ENCODE measurements at regions not wholly inside any gene's neighbourhood (a gene's known extent, or its start where the extent isn't known, plus 50 kb on each side); places are given as distances from the start of the nearest gene placed in this dataset.

GRCh38 chr14:53615252-53615651, 341.4 kb downstream of the BMP4 start:
- H3K79me2 ChIP-seq (ENCODE audit: low read length): no peaks in the 10 kb centered on the region
- TF ChIP-seq EZH2phosphoT487 (IDR thresholded peaks at IDR 0.05; ENCODE audit: borderline replicate concordance, low read length): no peak
- no peak for TF ChIP-seq EZH2 (IDR thresholded peaks at IDR 0.05; ENCODE audit: low read length, unreplicated experiment)
- TF ChIP-seq CTCF (conservative IDR thresholded peaks at IDR 0.05; ENCODE audit: low read depth, low read length): no peak
- H3K4me2 ChIP-seq (ENCODE audit: low read length): no peak overlapping the region
- no peaks in the 10 kb centered on the region for H3K9me3 ChIP-seq (ENCODE audit: low read length)
- H3K9me2 ChIP-seq (replicated peaks; ENCODE audit: low read length): no peaks in the 10 kb centered on the region
- H3K9ac ChIP-seq (ENCODE audit: low read length): no peak overlapping the region
- H3K4me3 ChIP-seq (ENCODE audit: low read length): no peak overlapping the region
- H3K36me3 ChIP-seq (ENCODE audit: low read depth, low read length): no peaks in the 10 kb centered on the region
- BruUV-seq (replicated peaks): no TSS peak
- DNase-seq (no peak), ATAC-seq (no peak)
- no peaks in the 10 kb centered on the region for H4K20me1 ChIP-seq (ENCODE audit: low read length)
- H3K27me3 ChIP-seq (ENCODE audit: low read length): no peaks in the 10 kb centered on the region
- intact Hi-C loops (cut with micrococcal nuclease): loop anchor here (10.0 kb wide), 2 partner anchors 160 to 730 kb away; no protein-coding TSS in a partner anchor
- no peaks in the 10 kb centered on the region for H3F3A ChIP-seq (ENCODE audit: low read length, unreplicated experiment)
- ChIA-PET POLR2A (ENCODE audit: unreplicated experiment) (no interaction called here), CTCF (interaction anchor here (0.6 kb wide), 1 partner anchor 19 kb away, joined by 3 read pairs; no protein-coding TSS in a partner anchor)
- H3K4me1 ChIP-seq (ENCODE audit: insufficient read depth, low read length): peaks cover 17% of the 10 kb centered on the region
- H3K27ac ChIP-seq (ENCODE audit: low read length): no peak overlapping the region
- no peak overlapping the region for H2AFZ ChIP-seq (ENCODE audit: low read length)

- peak overlapping the region; percentile 46 for H3K4me3 ChIP-seq (ENCODE audit: low read length)
- no peaks in the 10 kb centered on the region for H3F3A ChIP-seq (ENCODE audit: low read length, unreplicated experiment)
- H3K4me2 ChIP-seq (ENCODE audit: low read length): peak overlapping the region; percentile 76
- intact Hi-C loops (cut with micrococcal nuclease): loop anchor here (10.0 kb wide), 2 partner anchors 159 to 731 kb away; no protein-coding TSS in a partner anchor
- H3K4me1 ChIP-seq (ENCODE audit: insufficient read depth, low read length): peaks cover 18% of the 10 kb centered on the region
- no peaks in the 10 kb centered on the region for H3K9me2 ChIP-seq (replicated peaks; ENCODE audit: low read length)
- BruUV-seq (replicated peaks): no TSS peak
- H2AFZ ChIP-seq (ENCODE audit: low read length): peak overlapping the region; percentile 58
- peak overlapping the region; percentile 30 for H3K27ac ChIP-seq (ENCODE audit: low read length)
- no peaks in the 10 kb centered on the region for H3K79me2 ChIP-seq (ENCODE audit: low read length)
- DNase-seq (peak; percentile 92), ATAC-seq (peak; percentile 98)
- H3K9ac ChIP-seq (ENCODE audit: low read length): no peak overlapping the region
- TF ChIP-seq EZH2phosphoT487 (IDR thresholded peaks at IDR 0.05; ENCODE audit: borderline replicate concordance, low read length): no peak
- TF ChIP-seq CTCF (conservative IDR thresholded peaks at IDR 0.05; ENCODE audit: low read depth, low read length): peak; percentile 40; the same call in 1 of the 2 replicates
- no peak for TF ChIP-seq EZH2 (IDR thresholded peaks at IDR 0.05; ENCODE audit: low read length, unreplicated experiment)
- H3K36me3 ChIP-seq (ENCODE audit: low read depth, low read length): no peaks in the 10 kb centered on the region
- ChIA-PET CTCF (interaction anchor here (0.5 to 1.3 kb wide), 7 partner anchors 27 to 734 kb away, joined by 3 to 10 read pairs (median 3); no protein-coding TSS in a partner anchor), POLR2A (ENCODE audit: unreplicated experiment) (interaction anchor here (0.5 to 0.6 kb wide), 5 partner anchors 17 to 329 kb away, joined by 3 to 5 read pairs (median 3); no protein-coding TSS in a partner anchor)
- H3K27me3 ChIP-seq (ENCODE audit: low read length): no peaks in the 10 kb centered on the region
- no peaks in the 10 kb centered on the region for H4K20me1 ChIP-seq (ENCODE audit: low read length)
- no peaks in the 10 kb centered on the region for H3K9me3 ChIP-seq (ENCODE audit: low read length)
These were observed 343.0 kb downstream of the BMP4 start for GRCh38 chr14:53613404-53614253.

- H3F3A ChIP-seq (ENCODE audit: low read length, unreplicated experiment): no peaks in the 10 kb centered on the region
- H3K4me3 ChIP-seq (ENCODE audit: low read length): no peak overlapping the region
- no peaks in the 10 kb centered on the region for H3K36me3 ChIP-seq (ENCODE audit: low read depth, low read length)
- no peaks in the 10 kb centered on the region for H3K9me2 ChIP-seq (replicated peaks; ENCODE audit: low read length)
- no peaks in the 10 kb centered on the region for H3K9me3 ChIP-seq (ENCODE audit: low read length)
- no TSS peak for BruUV-seq (replicated peaks)
- peaks cover 29% of the 10 kb centered on the region for H3K4me1 ChIP-seq (ENCODE audit: insufficient read depth, low read length)
- ATAC-seq (no peak), DNase-seq (no peak)
- no peaks in the 10 kb centered on the region for H4K20me1 ChIP-seq (ENCODE audit: low read length)
- H3K4me2 ChIP-seq (ENCODE audit: low read length): no peak overlapping the region
- TF ChIP-seq EZH2phosphoT487 (IDR thresholded peaks at IDR 0.05; ENCODE audit: borderline replicate concordance, low read length): no peak
- TF ChIP-seq EZH2 (IDR thresholded peaks at IDR 0.05; ENCODE audit: low read length, unreplicated experiment): no peak
- TF ChIP-seq CTCF (conservative IDR thresholded peaks at IDR 0.05; ENCODE audit: low read depth, low read length): no peak
- no peak overlapping the region for H2AFZ ChIP-seq (ENCODE audit: low read length)
- H3K9ac ChIP-seq (ENCODE audit: low read length): no peak overlapping the region
- CTCF ChIA-PET: no interaction called here
- intact Hi-C loops (cut with micrococcal nuclease): loop anchor here (10.0 kb wide), 2 partner anchors 156 to 734 kb away; no protein-coding TSS in a partner anchor
- POLR2A ChIA-PET (ENCODE audit: unreplicated experiment): no interaction called here
- no peaks in the 10 kb centered on the region for H3K79me2 ChIP-seq (ENCODE audit: low read length)
- no peak overlapping the region for H3K27ac ChIP-seq (ENCODE audit: low read length)
- no peaks in the 10 kb centered on the region for H3K27me3 ChIP-seq (ENCODE audit: low read length)
These were observed 345.7 kb downstream of the BMP4 start for GRCh38 chr14:53610947-53611346.

All from PC-3 (cell line).